Stimulated activated CD8-positive, alpha-beta memory T cell treated with anti-CD3 and anti-CD28 coated beads, Interleukin-4, amount 100 ng/mL, for 1 hour (primary cell): ENCODE measurements at regions not wholly inside any gene's neighbourhood (a gene's known extent, or its start where the extent isn't known, plus 50 kb on each side); places are given as distances from the start of the nearest gene placed in this dataset.

Source experiments
- DNase-seq, 2 donors: peaks; one replicate each; pipeline ENCODE4 v3.0.0-alpha.2; 2020; ENCODE audit warnings: low read depth in 2 of 2, low spot score in 1 of 2

DNA sequence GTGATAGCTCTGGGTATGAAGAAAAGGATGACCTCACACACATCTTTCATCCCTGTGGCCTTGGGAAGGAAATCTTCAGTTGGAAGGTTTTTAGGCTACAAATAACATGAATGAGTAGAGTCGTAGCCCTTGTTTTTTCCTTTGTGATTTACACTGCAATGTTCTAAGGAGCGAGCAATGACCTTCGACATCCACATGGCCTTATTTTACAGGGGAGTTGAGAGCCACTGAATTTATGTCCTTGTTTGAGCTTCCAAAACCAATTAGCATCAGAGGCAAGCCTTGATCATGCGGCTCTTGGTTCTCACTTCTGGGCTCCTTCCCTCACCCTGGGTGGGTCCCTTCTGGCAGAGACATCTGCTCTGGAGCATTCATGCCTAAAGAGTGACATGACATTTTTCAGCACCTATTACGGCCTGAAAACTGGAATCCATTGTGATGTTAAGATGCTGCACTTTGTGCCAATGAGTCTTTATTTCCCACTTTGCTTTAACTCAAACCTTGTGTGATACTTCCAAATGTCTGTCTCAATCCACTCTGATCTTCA is 70.5 kb upstream of the RUNX1 start:
- DNase-seq = no peak

DNA sequence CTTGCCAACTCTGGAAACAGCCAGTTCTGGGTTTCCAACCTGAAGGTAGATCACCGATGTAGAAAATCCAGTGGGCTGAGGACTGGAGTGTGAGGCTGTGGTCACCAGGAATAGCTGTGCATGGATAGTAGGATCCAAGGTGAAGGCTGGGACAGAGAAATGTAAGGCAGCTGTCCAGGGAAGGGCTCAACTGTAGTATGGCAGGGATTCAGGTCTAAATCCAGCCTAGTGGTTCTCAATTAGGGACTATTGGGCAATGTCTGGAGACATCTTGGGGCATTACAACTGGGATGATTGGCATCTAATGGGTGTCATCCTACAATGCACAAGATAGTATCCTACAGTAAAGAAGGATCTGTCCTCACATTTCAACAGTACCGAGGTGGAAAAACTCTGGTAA is 67.7 kb upstream of the RUNX1 start:
- DNase-seq = no peak

DNA sequence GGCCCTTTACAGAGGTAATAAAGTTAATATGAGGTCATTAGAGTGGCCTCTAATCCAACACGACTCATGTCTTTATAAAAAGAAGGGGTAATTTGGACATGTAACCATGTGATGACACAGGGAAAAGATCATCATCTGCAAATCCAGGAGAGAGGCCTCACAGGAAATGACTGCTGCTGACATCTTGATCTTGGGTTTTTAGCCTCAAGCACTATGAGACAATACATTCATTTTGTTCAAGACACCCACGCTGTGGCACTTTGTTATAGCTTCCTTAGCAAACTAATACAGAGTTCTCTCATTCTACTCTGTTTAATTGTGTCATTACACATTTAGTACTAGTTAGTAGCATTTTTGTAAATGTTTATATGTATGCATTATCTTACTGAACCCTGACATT is 64.0 kb upstream of the RUNX1 start:
- no peak for DNase-seq

DNA sequence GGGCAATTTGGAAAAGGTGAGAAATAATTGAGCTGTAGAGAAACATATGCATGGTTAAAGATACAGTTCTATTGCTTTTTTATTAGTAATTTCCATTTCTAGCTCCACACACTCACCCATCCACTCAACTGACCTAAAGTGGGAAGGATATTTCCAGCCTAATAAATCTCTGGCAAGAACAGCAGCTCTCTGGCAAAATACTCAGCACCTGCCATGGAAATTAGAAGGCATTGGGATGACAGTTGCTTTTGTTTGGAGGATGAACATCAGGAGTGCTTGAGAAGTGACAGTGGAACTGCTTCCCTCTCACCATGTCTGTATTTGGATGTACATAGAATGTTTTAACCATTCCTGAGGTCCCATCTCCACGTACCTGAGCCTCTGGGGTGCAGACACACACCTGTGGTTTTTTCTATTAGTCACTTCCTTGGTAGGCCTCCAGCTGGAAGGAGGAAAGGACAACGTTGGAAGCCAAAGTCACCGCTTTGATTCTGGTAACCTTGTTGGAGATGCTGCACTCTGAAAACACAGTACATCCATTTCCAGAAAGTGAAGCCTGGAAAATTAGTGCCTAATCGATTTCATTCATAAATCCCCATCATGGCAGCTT is 62.3 kb upstream of the RUNX1 start:
- no peak for DNase-seq

DNA sequence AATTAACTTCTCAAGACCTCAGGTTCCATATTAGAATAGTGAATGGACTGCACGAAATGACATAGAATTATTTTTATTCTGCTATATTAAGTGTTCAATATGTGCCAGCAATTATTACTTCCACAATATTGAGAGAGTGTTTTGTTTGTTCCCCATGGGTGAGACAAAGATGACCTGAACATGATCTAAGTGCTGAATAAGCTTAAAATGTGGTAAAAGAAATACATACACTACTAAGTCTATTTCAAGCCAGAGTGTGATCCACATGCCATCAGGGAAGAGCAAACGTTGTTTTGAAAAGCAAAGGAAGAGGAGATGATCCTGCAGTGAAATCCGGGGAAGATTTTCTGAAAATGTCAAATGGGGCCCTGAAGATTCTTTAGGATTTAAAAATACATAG is 59.8 kb upstream of the RUNX1 start:
- DNase-seq = no peak

DNA sequence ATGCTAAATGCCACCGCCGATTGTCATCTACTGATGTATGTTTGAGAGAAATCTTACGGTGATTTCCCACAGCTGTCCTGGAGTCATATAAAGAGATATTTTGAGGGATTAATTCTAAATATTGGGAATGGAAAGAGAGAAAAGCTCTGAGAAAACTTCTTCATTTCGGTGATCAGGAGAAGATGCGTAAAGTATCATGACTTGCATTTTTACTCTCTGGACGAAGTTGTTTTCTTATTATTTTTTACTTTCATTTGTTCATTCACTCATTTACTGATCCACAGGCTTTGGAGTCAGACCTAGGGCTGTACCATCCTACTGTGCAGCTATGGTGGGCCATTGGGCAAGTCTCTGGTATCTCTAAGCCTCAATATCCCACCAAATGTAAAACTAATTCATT is 58.4 kb upstream of the RUNX1 start:
- DNase-seq = no peak

DNA sequence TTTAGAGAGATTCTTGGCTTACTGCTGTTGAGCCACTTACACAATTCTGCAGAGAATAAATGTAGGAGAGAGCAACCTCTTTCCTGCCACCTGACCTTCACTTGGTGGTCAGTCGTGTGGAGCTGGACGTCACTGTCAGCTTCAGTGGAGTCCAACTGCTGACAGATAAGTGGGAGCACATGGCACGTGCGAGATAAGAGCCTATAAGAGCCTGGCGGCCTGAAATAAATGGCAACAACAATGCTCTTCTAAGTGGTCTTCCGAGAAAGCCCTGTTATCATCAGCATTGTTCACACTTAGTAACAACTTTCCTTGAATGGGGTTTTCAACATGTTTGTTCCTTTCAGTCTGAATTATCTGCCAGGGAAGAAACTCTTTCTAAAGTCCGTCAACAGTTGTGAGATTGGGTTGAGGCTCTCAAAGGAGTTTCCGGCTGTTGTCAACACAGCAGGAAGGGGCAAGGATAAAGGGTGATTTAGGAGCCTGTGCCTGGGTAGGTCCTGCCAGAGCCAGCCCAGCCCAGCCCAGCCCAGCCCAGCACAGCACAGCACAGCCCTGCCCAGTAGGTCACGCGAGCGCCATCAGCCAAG is 57.2 kb upstream of the RUNX1 start:
- no peak for DNase-seq

DNA sequence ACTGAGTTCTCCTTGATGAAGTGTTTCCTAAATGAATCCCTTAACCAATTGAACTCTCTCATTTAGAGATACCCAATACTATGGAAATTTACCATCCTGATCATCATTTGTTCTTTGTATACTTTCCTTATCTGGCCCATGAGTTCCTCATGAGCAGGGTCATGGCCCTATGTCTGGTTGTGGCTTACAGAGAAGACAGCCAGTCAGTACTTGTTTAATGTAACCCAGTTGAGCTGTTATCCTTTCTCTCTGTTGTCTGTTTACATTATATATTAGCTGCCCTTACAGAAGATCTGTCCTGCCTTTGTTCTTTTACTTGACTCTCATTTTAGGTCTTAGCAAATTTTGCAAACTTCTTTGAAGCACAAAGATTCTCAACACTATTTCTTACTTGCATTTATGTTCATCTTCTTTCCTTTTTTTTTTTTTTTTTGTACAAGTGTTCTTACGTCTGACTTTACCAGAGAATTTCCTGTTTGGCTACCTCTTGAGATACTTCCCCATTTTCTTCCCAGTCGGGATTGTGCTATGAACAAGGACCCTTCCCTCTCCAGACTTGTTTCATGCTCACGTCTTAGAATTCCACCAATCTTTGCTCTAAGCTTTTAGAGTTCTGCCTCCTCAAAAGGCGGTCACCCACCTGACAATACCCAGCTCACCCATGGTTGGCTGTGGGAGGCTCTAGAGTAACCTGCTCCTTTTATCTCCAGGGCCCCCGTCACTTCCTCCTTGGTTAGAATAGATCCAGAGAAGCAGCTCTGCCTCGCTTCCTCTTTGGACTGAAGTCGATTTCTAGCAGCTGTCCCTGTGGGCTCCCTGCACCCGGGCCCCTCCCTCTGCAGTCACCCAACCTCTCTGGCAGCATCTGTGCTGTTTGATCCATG is 53.6 kb upstream of the RUNX1 start:
- DNase-seq = no peak

DNA sequence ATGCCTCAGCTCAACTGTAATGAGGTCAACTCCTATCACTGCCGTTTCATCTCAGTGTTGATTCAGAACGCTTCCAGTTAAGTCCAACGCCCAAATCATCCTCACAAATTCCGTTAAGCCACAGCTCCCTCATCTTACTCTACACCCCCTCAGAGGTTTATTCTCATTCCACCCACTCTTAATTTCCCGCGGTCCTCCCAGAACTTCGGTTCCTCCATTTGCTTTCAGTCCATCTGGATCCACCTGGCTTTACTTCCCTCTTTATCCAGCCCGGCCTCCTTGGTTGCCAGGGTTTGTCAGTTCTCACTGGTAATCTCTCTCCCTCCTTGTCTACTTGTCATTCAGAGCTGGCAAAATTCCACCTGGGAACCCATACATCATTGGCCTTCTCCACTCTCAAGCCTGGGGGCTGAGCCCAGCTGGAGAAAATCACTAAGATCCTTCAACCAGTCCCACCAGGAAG is 51.3 kb upstream of the RUNX1 start:
- no peak for DNase-seq

DNA sequence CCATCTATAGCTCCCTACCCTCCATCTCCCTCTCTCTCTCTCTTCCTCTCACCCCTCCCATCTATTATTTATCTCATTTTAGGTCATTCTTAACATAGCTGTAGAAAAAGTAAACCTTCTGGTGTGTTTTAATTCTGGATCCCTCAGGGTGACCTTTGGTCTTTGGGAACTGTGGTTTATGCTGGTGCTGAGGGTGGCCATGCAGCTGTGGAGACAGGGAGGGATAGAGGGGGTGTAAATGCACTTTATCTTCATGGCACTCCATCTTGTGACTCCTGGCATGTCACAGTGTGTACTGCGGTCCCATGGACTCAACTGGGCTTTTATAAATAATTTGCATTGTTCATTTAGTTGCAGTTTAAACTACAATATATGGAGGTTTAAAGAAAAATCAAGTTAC is 50.2 kb upstream of the RUNX1 start:
- DNase-seq = no peak
